Activated CD4-positive, alpha-beta T cell treated with anti-CD3 and anti-CD28 coated beads, Interleukin-2, amount 10 ng/mL, durations not matched to agents 7 days and 5 days (primary cell): ENCODE measurements at regions not wholly inside any gene's neighbourhood (a gene's known extent, or its start where the extent isn't known, plus 50 kb on each side); places are given as distances from the start of the nearest gene placed in this dataset.
"Not testable (repeated sequence)": the region's sequence is repeated elsewhere in the genome, so short reads cannot be mapped to it uniquely, and the experiment has no call there.

ENCODE experiments used
- CTCF ChIA-PET: fragments of 350-600 bp; sonication (Branson Sonifier 250); formaldehyde crosslinking; loops from one replicate; lab custom pipeline; 2021; ENCODE audit warnings: antibody characterized with exemption; lab: Charles Lee
- POLR2A ChIA-PET: fragments of 350-600 bp; sonication (Branson Sonifier 250); formaldehyde crosslinking; loops from one replicate; lab custom pipeline; 2021; ENCODE audit warnings: antibody characterized with exemption; lab: Charles Lee
- DNase-seq: peaks from one replicate; pipeline ENCODE4 v3.0.0-alpha.2; 2020
- H3K27ac Mint-ChIP-seq: one replicate; pipeline ENCODE4 v1.8.0; 2021; ENCODE audit warnings: mild to moderate bottlenecking, moderate library complexity, mixed read lengths
- H3K27me3 Mint-ChIP-seq: one replicate; pipeline ENCODE4 v1.8.0; 2021; ENCODE audit warnings: mixed read lengths
- H3K36me3 Mint-ChIP-seq: one replicate; pipeline ENCODE4 v1.8.0; 2021; ENCODE audit warnings: low read depth, mixed read lengths
- H3K4me1 Mint-ChIP-seq: one replicate; pipeline ENCODE4 v1.8.0; 2021; ENCODE audit warnings: mixed read lengths
- H3K4me3 Mint-ChIP-seq: one replicate; pipeline ENCODE4 v1.8.0; 2021; ENCODE audit warnings: mild to moderate bottlenecking, moderate library complexity, mixed read lengths
- H3K9me3 Mint-ChIP-seq: one replicate; pipeline ENCODE4 v1.8.0; 2021; ENCODE audit warnings: mixed read lengths

GRCh38 chr18:60024857-60025256 is 125.1 kb downstream of the PMAIP1 start:
- H3K27me3 Mint-ChIP-seq: peaks cover 4% of the 10 kb centered on the region
- H3K4me1 Mint-ChIP-seq: no peaks in the 10 kb centered on the region
- CTCF ChIA-PET: interaction anchor here (0.6 kb wide), 1 partner anchor 586 kb away, joined by 3 read pairs; no protein-coding TSS in a partner anchor

GRCh38 chr18:60024345-60024744 is 124.5 kb downstream of the PMAIP1 start:
- CTCF ChIA-PET: no interaction called here
- no peak overlapping the region for H3K27ac Mint-ChIP-seq
- no peaks in the 10 kb centered on the region for H3K9me3 Mint-ChIP-seq
- POLR2A ChIA-PET: no interaction called here
- DNase-seq: no peak
- no peaks in the 10 kb centered on the region for H3K36me3 Mint-ChIP-seq
- H3K4me3 Mint-ChIP-seq: no peak overlapping the region
- no peaks in the 10 kb centered on the region for H3K4me1 Mint-ChIP-seq
- H3K27me3 Mint-ChIP-seq: peaks cover 4% of the 10 kb centered on the region

More at GRCh38 chr18:60024857-60025256, 125.1 kb downstream of the PMAIP1 start:
- no peak for DNase-seq
- Mint-ChIP-seq H3K27ac (no peak overlapping the region), H3K36me3 (no peaks in the 10 kb centered on the region), H3K4me3 (no peak overlapping the region), H3K9me3 (no peaks in the 10 kb centered on the region)
- POLR2A ChIA-PET: no interaction called here

- CTCF ChIA-PET: no interaction called here
- H3K27ac Mint-ChIP-seq: no peak overlapping the region
- DNase-seq: no peak
- no peak overlapping the region for H3K4me3 Mint-ChIP-seq
- no peaks in the 10 kb centered on the region for H3K9me3 Mint-ChIP-seq
- POLR2A ChIA-PET: no interaction called here
- H3K4me1 Mint-ChIP-seq: no peaks in the 10 kb centered on the region
- peaks cover 4% of the 10 kb centered on the region for H3K27me3 Mint-ChIP-seq
- H3K36me3 Mint-ChIP-seq: no peaks in the 10 kb centered on the region
These were observed 123.0 kb downstream of the PMAIP1 start for GRCh38 chr18:60022671-60023276.

- Mint-ChIP-seq H3K9me3 (no peaks in the 10 kb centered on the region), H3K4me3 (no peak overlapping the region), H3K4me1 (no peaks in the 10 kb centered on the region), H3K27ac (no peak overlapping the region), H3K27me3 (peaks cover 4% of the 10 kb centered on the region), H3K36me3 (no peaks in the 10 kb centered on the region)
- DNase-seq: no peak
- POLR2A ChIA-PET: no interaction called here
- CTCF ChIA-PET: no interaction called here
These were observed 121.8 kb downstream of the PMAIP1 start for GRCh38 chr18:60021556-60021955.

GRCh38 chr18:60020107-60020925 is 120.5 kb downstream of the PMAIP1 start:
- ChIA-PET CTCF (interaction anchor here (0.7 kb wide), 1 partner anchor 24 kb away, joined by 3 read pairs; no protein-coding TSS in a partner anchor), POLR2A (no interaction called here)
- no peak for DNase-seq

GRCh38 chr18:60019463-60019840 is 119.7 kb downstream of the PMAIP1 start:
- Mint-ChIP-seq H3K4me1 (no peaks in the 10 kb centered on the region), H3K27me3 (peaks cover 4% of the 10 kb centered on the region), H3K27ac (no peak overlapping the region), H3K36me3 (no peaks in the 10 kb centered on the region), H3K4me3 (no peak overlapping the region), H3K9me3 (no peaks in the 10 kb centered on the region)
- ChIA-PET POLR2A (no interaction called here), CTCF (no interaction called here)
- DNase-seq: no peak

More at GRCh38 chr18:60020107-60020925, 120.5 kb downstream of the PMAIP1 start:
- H3K27me3 Mint-ChIP-seq: peaks cover 4% of the 10 kb centered on the region
- H3K36me3 Mint-ChIP-seq: no peaks in the 10 kb centered on the region
- H3K4me3 Mint-ChIP-seq: no peak overlapping the region
- H3K4me1 Mint-ChIP-seq: no peaks in the 10 kb centered on the region
- no peak overlapping the region for H3K27ac Mint-ChIP-seq
- H3K9me3 Mint-ChIP-seq: no peaks in the 10 kb centered on the region

- H3K27me3 Mint-ChIP-seq: peaks cover 4% of the 10 kb centered on the region
- ChIA-PET POLR2A (no interaction called here), CTCF (no interaction called here)
- H3K4me3 Mint-ChIP-seq: no peak overlapping the region
- no peaks in the 10 kb centered on the region for H3K36me3 Mint-ChIP-seq
- H3K4me1 Mint-ChIP-seq: no peaks in the 10 kb centered on the region
- no peaks in the 10 kb centered on the region for H3K9me3 Mint-ChIP-seq
- DNase-seq: no peak
- no peak overlapping the region for H3K27ac Mint-ChIP-seq
These were observed 119.0 kb downstream of the PMAIP1 start for GRCh38 chr18:60018618-60019462.

GRCh38 chr18:60018134-60018533 is 118.3 kb downstream of the PMAIP1 start:
- H3K4me3 Mint-ChIP-seq, H3K9me3 Mint-ChIP-seq, H3K4me1 Mint-ChIP-seq, H3K27me3 Mint-ChIP-seq, DNase-seq, CTCF ChIA-PET, H3K27ac Mint-ChIP-seq, H3K36me3 Mint-ChIP-seq, POLR2A ChIA-PET: not testable (repeated sequence)

GRCh38 chr18:60017371-60017770 is 117.6 kb downstream of the PMAIP1 start:
- no peak for DNase-seq
- Mint-ChIP-seq H3K27ac (no peak overlapping the region), H3K9me3 (no peaks in the 10 kb centered on the region), H3K4me3 (no peak overlapping the region), H3K27me3 (peaks cover 2% of the 10 kb centered on the region), H3K36me3 (no peaks in the 10 kb centered on the region), H3K4me1 (no peaks in the 10 kb centered on the region)
- ChIA-PET POLR2A (no interaction called here), CTCF (no interaction called here)

- CTCF ChIA-PET, H3K4me1 Mint-ChIP-seq, H3K36me3 Mint-ChIP-seq: not testable (repeated sequence)
These were observed 116.0 kb downstream of the PMAIP1 start for GRCh38 chr18:60015826-60016225.

GRCh38 chr18:60013148-60013547 is 113.4 kb downstream of the PMAIP1 start:
- CTCF ChIA-PET, H3K27me3 Mint-ChIP-seq, H3K36me3 Mint-ChIP-seq: not testable (repeated sequence)

More at GRCh38 chr18:60015826-60016225, 116.0 kb downstream of the PMAIP1 start:
- H3K27me3 Mint-ChIP-seq, DNase-seq, POLR2A ChIA-PET, H3K4me3 Mint-ChIP-seq, H3K27ac Mint-ChIP-seq, H3K9me3 Mint-ChIP-seq: not testable (repeated sequence)

GRCh38 chr18:60010984-60011383 is 111.2 kb downstream of the PMAIP1 start:
- Mint-ChIP-seq H3K36me3 (no peaks in the 10 kb centered on the region), H3K9me3 (no peaks in the 10 kb centered on the region), H3K27me3 (peaks cover 6% of the 10 kb centered on the region), H3K4me1 (no peaks in the 10 kb centered on the region), H3K27ac (no peak overlapping the region), H3K4me3 (no peak overlapping the region)
- no peak for DNase-seq
- POLR2A ChIA-PET: no interaction called here
- CTCF ChIA-PET: no interaction called here

More at GRCh38 chr18:60013148-60013547, 113.4 kb downstream of the PMAIP1 start:
- H3K4me3 Mint-ChIP-seq, POLR2A ChIA-PET, H3K9me3 Mint-ChIP-seq, DNase-seq, H3K4me1 Mint-ChIP-seq, H3K27ac Mint-ChIP-seq: not testable (repeated sequence)

GRCh38 chr18:60010513-60010912 is 110.7 kb downstream of the PMAIP1 start:
- H3K4me3 Mint-ChIP-seq: no peak overlapping the region
- no peak for DNase-seq
- H3K27ac Mint-ChIP-seq: no peak overlapping the region
- no peaks in the 10 kb centered on the region for H3K36me3 Mint-ChIP-seq
- H3K9me3 Mint-ChIP-seq: no peaks in the 10 kb centered on the region
- ChIA-PET CTCF (no interaction called here), POLR2A (no interaction called here)
- H3K4me1 Mint-ChIP-seq: no peaks in the 10 kb centered on the region
- peaks cover 7% of the 10 kb centered on the region for H3K27me3 Mint-ChIP-seq
